Dendritic cell treated with granulocyte-macrophage colony-stimulating factor and Interleukin-4, amounts not matched to agents 40 ng/mL and 50 ng/mL, for 4 days (primary cell): ENCODE measurements at regions not wholly inside any gene's neighbourhood (a gene's known extent, or its start where the extent isn't known, plus 50 kb on each side); places are given as distances from the start of the nearest gene placed in this dataset.

Source experiments
- H3K27ac Mint-ChIP-seq: one replicate; pipeline ENCODE4 v1.8.0; 2022; ENCODE audit warnings: mild to moderate bottlenecking, mixed read lengths
- H3K27me3 Mint-ChIP-seq: one replicate; pipeline ENCODE4 v1.8.0; 2022; ENCODE audit warnings: mild to moderate bottlenecking, mixed read lengths
- H3K36me3 Mint-ChIP-seq: one replicate; pipeline ENCODE4 v1.8.0; 2022; ENCODE audit warnings: low read depth, mixed read lengths
- H3K4me1 Mint-ChIP-seq: one replicate; pipeline ENCODE4 v1.8.0; 2022; ENCODE audit warnings: low read depth, mixed read lengths
- H3K4me3 Mint-ChIP-seq: one replicate; pipeline ENCODE4 v1.8.0; 2022; ENCODE audit warnings: mild to moderate bottlenecking, moderate library complexity, mixed read lengths
- H3K9me3 Mint-ChIP-seq: one replicate; pipeline ENCODE4 v1.8.0; 2022; ENCODE audit warnings: mixed read lengths
- intact Hi-C: fragments of 100-400 bp; cut with micrococcal nuclease; formaldehyde crosslinking; loops from one replicate; pipeline ENCODE4 v1.15.0; 2022

- H3K27me3 Mint-ChIP-seq, result peaks cover 22% of the 10 kb centered on the region
These were observed 259.1 kb upstream of the RAB6C start for GRCh38 chr2:129720360-129720759.

GRCh38 chr2:129720761-129721160 lies 258.7 kb upstream of the RAB6C start:
- Mint-ChIP-seq H3K9me3 (no peaks in the 10 kb centered on the region), H3K27me3 (peaks cover 24% of the 10 kb centered on the region), H3K4me1 (peaks cover 5% of the 10 kb centered on the region), H3K27ac (no peak overlapping the region), H3K4me3 (no peak overlapping the region), H3K36me3 (no peaks in the 10 kb centered on the region)
- intact Hi-C loops, result no loop called here

More at GRCh38 chr2:129720360-129720759, 259.1 kb upstream of the RAB6C start:
- Mint-ChIP-seq H3K4me3 (no peak overlapping the region), H3K27ac (no peak overlapping the region), H3K36me3 (no peaks in the 10 kb centered on the region), H3K4me1 (peaks cover 5% of the 10 kb centered on the region), H3K9me3 (no peaks in the 10 kb centered on the region)
- intact Hi-C loops, result no loop called here

- H3K27ac Mint-ChIP-seq, result no peak overlapping the region
- H3K4me3 Mint-ChIP-seq, result no peak overlapping the region
- H3K4me1 Mint-ChIP-seq, result peaks cover 5% of the 10 kb centered on the region
- H3K9me3 Mint-ChIP-seq, result no peaks in the 10 kb centered on the region
- H3K27me3 Mint-ChIP-seq, result peaks cover 24% of the 10 kb centered on the region
- no peaks in the 10 kb centered on the region for H3K36me3 Mint-ChIP-seq
- intact Hi-C loops, result no loop called here
These were observed 258.2 kb upstream of the RAB6C start for GRCh38 chr2:129721236-129721635.

- H3K9me3 Mint-ChIP-seq, result no peaks in the 10 kb centered on the region
- H3K27ac Mint-ChIP-seq, result no peak overlapping the region
- peaks cover 24% of the 10 kb centered on the region for H3K27me3 Mint-ChIP-seq
- no peak overlapping the region for H3K4me3 Mint-ChIP-seq
- H3K36me3 Mint-ChIP-seq, result no peaks in the 10 kb centered on the region
- intact Hi-C loops, result no loop called here
- peaks cover 5% of the 10 kb centered on the region for H3K4me1 Mint-ChIP-seq
These were observed 257.6 kb upstream of the RAB6C start for GRCh38 chr2:129721846-129722245.

- Mint-ChIP-seq H3K27me3 (peaks cover 24% of the 10 kb centered on the region), H3K36me3 (no peaks in the 10 kb centered on the region), H3K4me3 (no peak overlapping the region), H3K9me3 (no peaks in the 10 kb centered on the region), H3K4me1 (peaks cover 5% of the 10 kb centered on the region), H3K27ac (no peak overlapping the region)
- intact Hi-C loops, result no loop called here
These were observed 257.0 kb upstream of the RAB6C start for GRCh38 chr2:129722306-129723019.

- Mint-ChIP-seq H3K27me3 (peaks cover 23% of the 10 kb centered on the region), H3K4me1 (peaks cover 5% of the 10 kb centered on the region), H3K36me3 (no peaks in the 10 kb centered on the region), H3K27ac (no peak overlapping the region), H3K9me3 (no peaks in the 10 kb centered on the region), H3K4me3 (no peak overlapping the region)
- intact Hi-C loops, result no loop called here
These were observed 256.0 kb upstream of the RAB6C start for GRCh38 chr2:129723277-129724020.

- H3K9me3 Mint-ChIP-seq, result no peaks in the 10 kb centered on the region
- H3K27me3 Mint-ChIP-seq, result peaks cover 22% of the 10 kb centered on the region
- intact Hi-C loops, result no loop called here
- no peak overlapping the region for H3K27ac Mint-ChIP-seq
- H3K36me3 Mint-ChIP-seq, result no peaks in the 10 kb centered on the region
- peaks cover 5% of the 10 kb centered on the region for H3K4me1 Mint-ChIP-seq
- no peak overlapping the region for H3K4me3 Mint-ChIP-seq
These were observed 255.3 kb upstream of the RAB6C start for GRCh38 chr2:129724021-129724757.

- no peak overlapping the region for H3K27ac Mint-ChIP-seq
- intact Hi-C loops, result no loop called here
- H3K4me1 Mint-ChIP-seq, result peaks cover 5% of the 10 kb centered on the region
- H3K4me3 Mint-ChIP-seq, result no peak overlapping the region
- H3K9me3 Mint-ChIP-seq, result no peaks in the 10 kb centered on the region
- no peaks in the 10 kb centered on the region for H3K36me3 Mint-ChIP-seq
- H3K27me3 Mint-ChIP-seq, result peaks cover 25% of the 10 kb centered on the region
These were observed 253.2 kb upstream of the RAB6C start for GRCh38 chr2:129726216-129726615.

GRCh38 chr2:129727286-129727685 lies 252.2 kb upstream of the RAB6C start:
- Mint-ChIP-seq H3K36me3 (no peaks in the 10 kb centered on the region), H3K27ac (no peak overlapping the region), H3K4me1 (no peaks in the 10 kb centered on the region), H3K27me3 (peaks cover 25% of the 10 kb centered on the region), H3K4me3 (no peak overlapping the region), H3K9me3 (no peaks in the 10 kb centered on the region)
- intact Hi-C loops, result no loop called here

- Mint-ChIP-seq H3K27ac (no peak overlapping the region), H3K4me3 (no peak overlapping the region), H3K27me3 (peaks cover 20% of the 10 kb centered on the region), H3K36me3 (no peaks in the 10 kb centered on the region), H3K9me3 (no peaks in the 10 kb centered on the region), H3K4me1 (no peaks in the 10 kb centered on the region)
- intact Hi-C loops, result no loop called here
These were observed 251.2 kb upstream of the RAB6C start for GRCh38 chr2:129728035-129728972.

- H3K36me3 Mint-ChIP-seq, result no peaks in the 10 kb centered on the region
These were observed 250.5 kb upstream of the RAB6C start for GRCh38 chr2:129729011-129729410.

GRCh38 chr2:129729646-129730045 lies 249.8 kb upstream of the RAB6C start:
- peaks cover 16% of the 10 kb centered on the region for H3K27me3 Mint-ChIP-seq
- H3K9me3 Mint-ChIP-seq, result no peaks in the 10 kb centered on the region
- H3K4me3 Mint-ChIP-seq, result no peak overlapping the region
- intact Hi-C loops, result no loop called here
- H3K27ac Mint-ChIP-seq, result no peak overlapping the region
- no peaks in the 10 kb centered on the region for H3K36me3 Mint-ChIP-seq
- no peaks in the 10 kb centered on the region for H3K4me1 Mint-ChIP-seq

More at GRCh38 chr2:129729011-129729410, 250.5 kb upstream of the RAB6C start:
- peaks cover 16% of the 10 kb centered on the region for H3K27me3 Mint-ChIP-seq
- H3K4me1 Mint-ChIP-seq, result no peaks in the 10 kb centered on the region
- H3K9me3 Mint-ChIP-seq, result no peaks in the 10 kb centered on the region
- intact Hi-C loops, result no loop called here
- H3K4me3 Mint-ChIP-seq, result no peak overlapping the region
- no peak overlapping the region for H3K27ac Mint-ChIP-seq

GRCh38 chr2:129730979-129731378 lies 248.5 kb upstream of the RAB6C start:
- H3K4me3 Mint-ChIP-seq, result no peak overlapping the region
- H3K27me3 Mint-ChIP-seq, result peaks cover 10% of the 10 kb centered on the region
- no peaks in the 10 kb centered on the region for H3K36me3 Mint-ChIP-seq

More at GRCh38 chr2:129730979-129731378, 248.5 kb upstream of the RAB6C start:
- no peaks in the 10 kb centered on the region for H3K4me1 Mint-ChIP-seq
- intact Hi-C loops, result no loop called here
- no peak overlapping the region for H3K27ac Mint-ChIP-seq
- no peaks in the 10 kb centered on the region for H3K9me3 Mint-ChIP-seq
